C1 segment of cervical spinal cord (tissue), 14 donors: ENCODE measurements at regions not wholly inside any gene's neighbourhood (a gene's known extent, or its start where the extent isn't known, plus 50 kb on each side); places are given as distances from the start of the nearest gene placed in this dataset.

Experiments used
- DNase-seq, 14 donors: peaks; one replicate each; lab custom pipeline; 2025; lab: John Stamatoyannopoulos, UW

- no peak for DNase-seq
These were observed 56.4 kb downstream of the CD24 start for GRCh38 chr6:106918115-106918514.

- DNase-seq = no peak
These were observed 57.6 kb downstream of the CD24 start for GRCh38 chr6:106916891-106917290.

- no peak for DNase-seq
These were observed 60.8 kb downstream of the CD24 start for GRCh38 chr6:106913676-106914280.

- DNase-seq = no peak
These were observed 61.4 kb downstream of the CD24 start for GRCh38 chr6:106913111-106913510.

- no peak for DNase-seq
These were observed 62.4 kb downstream of the CD24 start for GRCh38 chr6:106912091-106912490.

- no peak for DNase-seq
These were observed 63.3 kb downstream of the CD24 start for GRCh38 chr6:106910999-106911949.

GRCh38 chr6:106908386-106908840 lies 66.1 kb downstream of the CD24 start:
- no peak for DNase-seq

- no peak for DNase-seq
These were observed 66.8 kb downstream of the CD24 start for GRCh38 chr6:106907754-106908153.

GRCh38 chr6:106906232-106906631 lies 68.3 kb downstream of the CD24 start:
- no peak for DNase-seq

- DNase-seq = no peak
These were observed 71.2 kb downstream of the CD24 start for GRCh38 chr6:106903299-106903698.

GRCh38 chr6:106901062-106901461 lies 73.5 kb downstream of the CD24 start:
- DNase-seq = no peak

- no peak for DNase-seq
These were observed 74.8 kb downstream of the CD24 start for GRCh38 chr6:106899697-106900096.

GRCh38 chr6:106897580-106897979 lies 76.9 kb downstream of the CD24 start:
- DNase-seq = no peak

- DNase-seq = no peak
These were observed 78.9 kb downstream of the CD24 start for GRCh38 chr6:106895703-106896040.

GRCh38 chr6:106894978-106895702 lies 79.4 kb downstream of the CD24 start:
- no peak for DNase-seq

- no peak for DNase-seq
These were observed 82.3 kb downstream of the CD24 start for GRCh38 chr6:106892186-106892585.

- DNase-seq = no peak
These were observed 84.1 kb downstream of the CD24 start for GRCh38 chr6:106890447-106890846.

- no peak for DNase-seq
These were observed 84.8 kb downstream of the CD24 start for GRCh38 chr6:106889692-106890091.

GRCh38 chr6:106886922-106887797 lies 87.4 kb downstream of the CD24 start:
- no peak for DNase-seq

GRCh38 chr6:106886081-106886843 lies 88.3 kb downstream of the CD24 start:
- no peak for DNase-seq

- no peak for DNase-seq
These were observed 88.8 kb downstream of the CD24 start for GRCh38 chr6:106885679-106886078.
